SK-N-SH (cell line): ENCODE measurements at regions not wholly inside any gene's neighbourhood (a gene's known extent, or its start where the extent isn't known, plus 50 kb on each side); places are given as distances from the start of the nearest gene placed in this dataset.

Experiments
- FOXJ3 ChIP-seq: sonication (generic); formaldehyde crosslinking; IDR thresholded peaks from 2 replicates; pipeline ENCODE4 v1.5.1; 2020; ENCODE audit warnings: mild to moderate bottlenecking, missing genetic modification reagents
- RFX5 ChIP-seq: IDR thresholded peaks from 2 replicates; pipeline ENCODE4 v1.6.1; 2012; ENCODE audit warnings: mild to moderate bottlenecking, improper control_type of control experiment, low read length
- TAF1 ChIP-seq: IDR thresholded peaks from 2 replicates; pipeline ENCODE4 v1.6.1; 2012; ENCODE audit warnings: low read depth, mild to moderate bottlenecking, low read length, moderate library complexity, borderline replicate concordance
- TF ChIP-seq, protein P1 (sequence below): IDR thresholded peaks from 2 replicates; pipeline ENCODE4 v1.4.0; 2012; ENCODE audit warnings: low read depth
- TF ChIP-seq, protein P2 (sequence below): fragments of 200-600 bp; sonication (generic); IDR thresholded peaks from 2 replicates; pipeline ENCODE4 v1.6.1; 2017; ENCODE audit warnings: antibody characterized with exemption, mild to moderate bottlenecking, moderate library complexity
- TF ChIP-seq, protein P3 (sequence below): IDR thresholded peaks from 2 replicates; pipeline ENCODE4 v1.4.0; 2012; ENCODE audit warnings: low read depth, borderline replicate concordance
- TF ChIP-seq, protein P4 (sequence below): IDR thresholded peaks from 2 replicates; pipeline ENCODE4 v1.6.1; 2012; ENCODE audit warnings: mild to moderate bottlenecking, low read depth, low read length, moderate library complexity

DNA sequence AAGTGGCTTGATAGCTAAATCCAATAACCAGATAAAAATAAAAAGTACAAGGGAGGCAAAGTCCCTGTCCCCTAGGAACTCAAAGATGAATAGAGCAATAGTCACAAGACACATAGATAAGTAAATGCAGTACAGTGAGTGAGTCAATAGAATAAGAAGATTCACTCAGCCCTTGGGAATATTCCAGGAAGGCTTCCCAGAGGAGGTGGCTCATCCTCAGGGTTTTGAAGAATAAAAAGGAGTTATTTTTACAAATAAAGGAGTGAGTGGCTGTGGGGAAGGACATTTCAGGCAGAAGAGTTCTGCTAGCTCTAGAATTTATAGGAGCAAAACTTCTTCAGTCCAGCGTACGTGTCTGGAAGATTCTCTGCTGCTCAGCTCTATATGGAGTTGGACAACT is 177.4 kb upstream of the SDK2 start:
- TF ChIP-seq RFX5 = no peak
- no peak for TF ChIP-seq TAF1
- TF ChIP-seq, protein P1, sequence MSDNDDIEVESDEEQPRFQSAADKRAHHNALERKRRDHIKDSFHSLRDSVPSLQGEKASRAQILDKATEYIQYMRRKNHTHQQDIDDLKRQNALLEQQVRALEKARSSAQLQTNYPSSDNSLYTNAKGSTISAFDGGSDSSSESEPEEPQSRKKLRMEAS = no peak
- TF ChIP-seq, protein P2, sequence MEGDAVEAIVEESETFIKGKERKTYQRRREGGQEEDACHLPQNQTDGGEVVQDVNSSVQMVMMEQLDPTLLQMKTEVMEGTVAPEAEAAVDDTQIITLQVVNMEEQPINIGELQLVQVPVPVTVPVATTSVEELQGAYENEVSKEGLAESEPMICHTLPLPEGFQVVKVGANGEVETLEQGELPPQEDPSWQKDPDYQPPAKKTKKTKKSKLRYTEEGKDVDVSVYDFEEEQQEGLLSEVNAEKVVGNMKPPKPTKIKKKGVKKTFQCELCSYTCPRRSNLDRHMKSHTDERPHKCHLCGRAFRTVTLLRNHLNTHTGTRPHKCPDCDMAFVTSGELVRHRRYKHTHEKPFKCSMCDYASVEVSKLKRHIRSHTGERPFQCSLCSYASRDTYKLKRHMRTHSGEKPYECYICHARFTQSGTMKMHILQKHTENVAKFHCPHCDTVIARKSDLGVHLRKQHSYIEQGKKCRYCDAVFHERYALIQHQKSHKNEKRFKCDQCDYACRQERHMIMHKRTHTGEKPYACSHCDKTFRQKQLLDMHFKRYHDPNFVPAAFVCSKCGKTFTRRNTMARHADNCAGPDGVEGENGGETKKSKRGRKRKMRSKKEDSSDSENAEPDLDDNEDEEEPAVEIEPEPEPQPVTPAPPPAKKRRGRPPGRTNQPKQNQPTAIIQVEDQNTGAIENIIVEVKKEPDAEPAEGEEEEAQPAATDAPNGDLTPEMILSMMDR = no peak
- TF ChIP-seq, protein P3, sequence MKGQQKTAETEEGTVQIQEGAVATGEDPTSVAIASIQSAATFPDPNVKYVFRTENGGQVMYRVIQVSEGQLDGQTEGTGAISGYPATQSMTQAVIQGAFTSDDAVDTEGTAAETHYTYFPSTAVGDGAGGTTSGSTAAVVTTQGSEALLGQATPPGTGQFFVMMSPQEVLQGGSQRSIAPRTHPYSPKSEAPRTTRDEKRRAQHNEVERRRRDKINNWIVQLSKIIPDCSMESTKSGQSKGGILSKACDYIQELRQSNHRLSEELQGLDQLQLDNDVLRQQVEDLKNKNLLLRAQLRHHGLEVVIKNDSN = no peak
- TF ChIP-seq, protein P4, sequence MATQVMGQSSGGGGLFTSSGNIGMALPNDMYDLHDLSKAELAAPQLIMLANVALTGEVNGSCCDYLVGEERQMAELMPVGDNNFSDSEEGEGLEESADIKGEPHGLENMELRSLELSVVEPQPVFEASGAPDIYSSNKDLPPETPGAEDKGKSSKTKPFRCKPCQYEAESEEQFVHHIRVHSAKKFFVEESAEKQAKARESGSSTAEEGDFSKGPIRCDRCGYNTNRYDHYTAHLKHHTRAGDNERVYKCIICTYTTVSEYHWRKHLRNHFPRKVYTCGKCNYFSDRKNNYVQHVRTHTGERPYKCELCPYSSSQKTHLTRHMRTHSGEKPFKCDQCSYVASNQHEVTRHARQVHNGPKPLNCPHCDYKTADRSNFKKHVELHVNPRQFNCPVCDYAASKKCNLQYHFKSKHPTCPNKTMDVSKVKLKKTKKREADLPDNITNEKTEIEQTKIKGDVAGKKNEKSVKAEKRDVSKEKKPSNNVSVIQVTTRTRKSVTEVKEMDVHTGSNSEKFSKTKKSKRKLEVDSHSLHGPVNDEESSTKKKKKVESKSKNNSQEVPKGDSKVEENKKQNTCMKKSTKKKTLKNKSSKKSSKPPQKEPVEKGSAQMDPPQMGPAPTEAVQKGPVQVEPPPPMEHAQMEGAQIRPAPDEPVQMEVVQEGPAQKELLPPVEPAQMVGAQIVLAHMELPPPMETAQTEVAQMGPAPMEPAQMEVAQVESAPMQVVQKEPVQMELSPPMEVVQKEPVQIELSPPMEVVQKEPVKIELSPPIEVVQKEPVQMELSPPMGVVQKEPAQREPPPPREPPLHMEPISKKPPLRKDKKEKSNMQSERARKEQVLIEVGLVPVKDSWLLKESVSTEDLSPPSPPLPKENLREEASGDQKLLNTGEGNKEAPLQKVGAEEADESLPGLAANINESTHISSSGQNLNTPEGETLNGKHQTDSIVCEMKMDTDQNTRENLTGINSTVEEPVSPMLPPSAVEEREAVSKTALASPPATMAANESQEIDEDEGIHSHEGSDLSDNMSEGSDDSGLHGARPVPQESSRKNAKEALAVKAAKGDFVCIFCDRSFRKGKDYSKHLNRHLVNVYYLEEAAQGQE = no peak
- no peak for TF ChIP-seq FOXJ3 (CRISPR knock-in tag)
